HFF-Myc (cell line): ENCODE measurements at regions not wholly inside any gene's neighbourhood (a gene's known extent, or its start where the extent isn't known, plus 50 kb on each side); places are given as distances from the start of the nearest gene placed in this dataset.
A peak's percentile ranks its signal among the peaks of the same experiment; 100 is the strongest.

Experiments used
- DNase-seq: peaks from one replicate; pipeline ENCODE4 v3.0.0-alpha.2; 2011; ENCODE audit warnings: low read depth; ENCODE audit errors: extremely low read depth
- H3K4me3 ChIP-seq: replicated peaks from 2 replicates; pipeline ENCODE4 v1.5.1; 2011; ENCODE audit warnings: low read depth, mild to moderate bottlenecking, control low read depth, low read length
- CTCF ChIP-seq: IDR thresholded peaks from 2 replicates; pipeline ENCODE4 v1.5.1; 2012; ENCODE audit warnings: mild to moderate bottlenecking, low read depth, low read length, control low read depth; ENCODE audit errors: missing control alignments

GRCh38 chr14:89013698-89014568, 189.5 kb downstream of the TTC8 start:
- DNase-seq, result no peak
- H3K4me3 ChIP-seq, result no peak overlapping the region
- no peak for TF ChIP-seq CTCF

- TF ChIP-seq CTCF, result no peak
- no peak overlapping the region for H3K4me3 ChIP-seq
- no peak for DNase-seq
Measured at GRCh38 chr14:89014569-89014850, 190.1 kb downstream of the TTC8 start.

- TF ChIP-seq CTCF, result peak; percentile 44
- no peak for DNase-seq
- no peak overlapping the region for H3K4me3 ChIP-seq
Measured at GRCh38 chr14:89015016-89015415, 190.6 kb downstream of the TTC8 start.

- no peak overlapping the region for H3K4me3 ChIP-seq
- no peak for DNase-seq
Measured at GRCh38 chr14:89017417-89017816, 193.0 kb downstream of the TTC8 start.

GRCh38 chr14:89022274-89022673, 197.8 kb downstream of the TTC8 start:
- no peak overlapping the region for H3K4me3 ChIP-seq
- TF ChIP-seq CTCF, result no peak
- no peak for DNase-seq

More at GRCh38 chr14:89017417-89017816, 193.0 kb downstream of the TTC8 start:
- TF ChIP-seq CTCF, result no peak

GRCh38 chr14:89024691-89025090, 200.2 kb downstream of the TTC8 start:
- no peak for TF ChIP-seq CTCF
- no peak for DNase-seq
- H3K4me3 ChIP-seq, result no peak overlapping the region
